A549 (cell line): ENCODE measurements at regions not wholly inside any gene's neighbourhood (a gene's known extent, or its start where the extent isn't known, plus 50 kb on each side); places are given as distances from the start of the nearest gene placed in this dataset.
"Not testable (repeated sequence)": the region's sequence is repeated elsewhere in the genome, so short reads cannot be mapped to it uniquely, and the experiment has no call there.

Experiments used
- ATAC-seq, 2 experiments: fragments of 200-7000 bp in 1 of 2; fragments of >200 bp in 1 of 2; cut with Nextera tagmentation in 1 of 2; cut with Tn5 transposase in 1 of 2; 3 replicates each; pipeline versions ENCODE4 v1.8.0 to v1.9.1; 2018 to 2020; ENCODE audit warnings: mild to moderate bottlenecking in 1 of 2, moderate library complexity in 1 of 2
- CTCF ChIA-PET: fragments of 300-600 bp; sonication (Branson Sonifier 250); formaldehyde crosslinking; extraction: SDS; loops from one replicate; lab custom pipeline; 2021; ENCODE audit warnings: antibody characterized with exemption, inconsistent platforms; lab: Yijun Ruan, JAX
- POLR2A ChIA-PET: fragments of 350-600 bp; formaldehyde crosslinking; extraction: SDS; loops from one replicate; lab custom pipeline; 2021; ENCODE audit warnings: antibody characterized with exemption, inconsistent platforms; lab: Yijun Ruan, JAX
- DNase-seq, 2 experiments: peaks; one replicate each; pipeline versions ENCODE4 v3.0.0 to v3.0.0-alpha.2; 2011 to 2016; ENCODE audit warnings: low read depth in 1 of 2, low spot score in 1 of 2
- FAIRE-seq: peaks from 2 replicates; lab custom pipeline; 2011; peaks lifted over from hg19 to GRCh38; lab: Jason Lieb, UNC
- H3K27ac ChIP-seq, 2 experiments: fragments of >200 bp; sonication (Bioruptor Twin); formaldehyde crosslinking; 3 replicates each; pipeline ENCODE4 v1.5.1; 2016 to 2017
- H3K4me1 ChIP-seq: fragments of >200 bp; sonication (Bioruptor Twin); formaldehyde crosslinking; 3 replicates; pipeline ENCODE4 v1.6.1; 2016
- H3K4me2 ChIP-seq: fragments of >200 bp; sonication (Bioruptor Twin); formaldehyde crosslinking; 3 replicates; pipeline ENCODE4 v1.6.1; 2016
- H3K4me3 ChIP-seq: fragments of >200 bp; sonication (Bioruptor Twin); formaldehyde crosslinking; 3 replicates; pipeline ENCODE4 v1.5.1; 2016
- H3K9me3 ChIP-seq: fragments of >200 bp; sonication (Bioruptor Twin); formaldehyde crosslinking; 3 replicates; pipeline ENCODE4 v1.6.1; 2016
- CBX2 ChIP-seq: fragments of 200-600 bp; sonication (generic); IDR thresholded peaks from 2 replicates; pipeline ENCODE4 v1.6.1; 2016; ENCODE audit warnings: low read depth, mild to moderate bottlenecking, borderline replicate concordance
- CEBPB ChIP-seq, 2 experiments: fragments of >200 bp in 1 of 2; sonication (Bioruptor Twin) in 1 of 2; formaldehyde crosslinking in 1 of 2; IDR thresholded peaks; 2 replicates each; pipeline ENCODE4 v1.6.1; 2012 to 2016
- CHD2 ChIP-seq: fragments of 150-350 bp; IDR thresholded peaks from 2 replicates; pipeline ENCODE4 v1.6.1; 2014; ENCODE audit warnings: low read length; ENCODE audit not compliant: partially characterized antibody
- EP300 ChIP-seq, 2 experiments: fragments of >200 bp; sonication (Bioruptor Twin); formaldehyde crosslinking; IDR thresholded peaks; 2 replicates in 1 of 2; 3 replicates in 1 of 2; pipeline ENCODE4 v1.6.1; 2016 to 2017
- ESRRA ChIP-seq: fragments of 150-350 bp; IDR thresholded peaks from 2 replicates; pipeline ENCODE4 v1.6.1; 2014; ENCODE audit warnings: mild to moderate bottlenecking, low read length, borderline replicate concordance
- FOSB ChIP-seq: fragments of 250-450 bp; sonication (Bioruptor Pico); IDR thresholded peaks from 2 replicates; pipeline ENCODE4 v1.5.0; 2020; ENCODE audit warnings: mild to moderate bottlenecking, moderate library complexity
- FOSL2 ChIP-seq, 2 experiments: fragments of 450-650 bp in 1 of 2; fragments of >200 bp in 1 of 2; sonication (Bioruptor Twin) in 1 of 2; formaldehyde crosslinking; IDR thresholded peaks; 2 replicates each; pipeline versions ENCODE4 v1.5.0 to v1.6.1; 2016 to 2020; ENCODE audit warnings: mild to moderate bottlenecking in 1 of 2, moderate library complexity in 1 of 2
- GATA3 ChIP-seq: IDR thresholded peaks from 2 replicates; pipeline ENCODE4 v1.6.1; 2012; ENCODE audit warnings: borderline replicate concordance
- HDAC2 ChIP-seq: fragments of 200-600 bp; sonication (generic); IDR thresholded peaks from 2 replicates; pipeline ENCODE4 v1.6.1; 2016
- HEYL ChIP-seq: fragments of 250-450 bp; sonication (Bioruptor Pico); IDR thresholded peaks from 2 replicates; pipeline ENCODE4 v1.8.0; 2021; ENCODE audit warnings: mild to moderate bottlenecking, moderate library complexity
- HOXA7 ChIP-seq: fragments of 250-450 bp; sonication (Bioruptor Pico); IDR thresholded peaks from 2 replicates; pipeline ENCODE4 v1.5.0; 2020; ENCODE audit warnings: mild to moderate bottlenecking, moderate library complexity
- HOXB13 ChIP-seq: fragments of 250-450 bp; sonication (Bioruptor Pico); IDR thresholded peaks from 2 replicates; pipeline ENCODE4 v1.5.0; 2020; ENCODE audit warnings: low read depth, mild to moderate bottlenecking, moderate library complexity
- KDM1A ChIP-seq: fragments of 200-600 bp; sonication (generic); IDR thresholded peaks from 2 replicates; pipeline ENCODE4 v1.6.1; 2016; ENCODE audit warnings: low read depth, mild to moderate bottlenecking
- MYC ChIP-seq: IDR thresholded peaks from 2 replicates; pipeline ENCODE4 v1.6.1; 2012; ENCODE audit warnings: mild to moderate bottlenecking, inconsistent platforms, low read length, improper control_type of control experiment, borderline replicate concordance
- NPAS2 ChIP-seq: fragments of 250-450 bp; sonication (Bioruptor Pico); IDR thresholded peaks from 2 replicates; pipeline ENCODE4 v1.8.0; 2022; ENCODE audit warnings: mild to moderate bottlenecking, moderate library complexity, borderline replicate concordance
- POLR2AphosphoS2 ChIP-seq: conservative IDR thresholded peaks from 2 replicates; pipeline ENCODE4 v1.6.1; 2012; ENCODE audit warnings: low read length, improper control_type of control experiment, inconsistent platforms
- RARB ChIP-seq: fragments of 250-450 bp; sonication (Bioruptor Pico); IDR thresholded peaks from 2 replicates; pipeline ENCODE4 v1.8.0; 2021; ENCODE audit warnings: mild to moderate bottlenecking, moderate library complexity
- RCOR1 ChIP-seq: fragments of 150-350 bp; IDR thresholded peaks from 2 replicates; pipeline ENCODE4 v1.6.1; 2014; ENCODE audit warnings: antibody characterized with exemption, low read length, low read depth
- RFX5 ChIP-seq: fragments of 450-650 bp; IDR thresholded peaks from 2 replicates; pipeline ENCODE4 v1.7.1; 2014; ENCODE audit warnings: antibody characterized with exemption, mild to moderate bottlenecking, moderate library complexity
- RNF2 ChIP-seq: fragments of 200-600 bp; sonication (generic); IDR thresholded peaks from 2 replicates; pipeline ENCODE4 v1.6.1; 2016; ENCODE audit warnings: low read depth, mild to moderate bottlenecking, antibody characterized with exemption, moderate library complexity, borderline replicate concordance
- TFCP2L1 ChIP-seq: fragments of 250-450 bp; sonication (Bioruptor Pico); IDR thresholded peaks from 2 replicates; pipeline ENCODE4 v1.5.0; 2021; ENCODE audit warnings: mild to moderate bottlenecking
- ZFP36 ChIP-seq: fragments of 450-650 bp; IDR thresholded peaks from 2 replicates; pipeline ENCODE4 v1.6.1; 2014; ENCODE audit warnings: borderline replicate concordance; ENCODE audit not compliant: partially characterized antibody
- ZNF302 ChIP-seq: fragments of 250-450 bp; sonication (Bioruptor Pico); IDR thresholded peaks from 2 replicates; pipeline ENCODE4 v1.9.0; 2021; ENCODE audit warnings: inconsistent platforms, mild to moderate bottlenecking, moderate library complexity
- ZSCAN20 ChIP-seq: fragments of 250-450 bp; sonication (Bioruptor Pico); IDR thresholded peaks from 2 replicates; pipeline ENCODE4 v1.8.0; 2022; ENCODE audit warnings: mild to moderate bottlenecking, moderate library complexity
- WGBS: methylation state at CpG from one replicate; pipeline ENCODE4 v1.1.6; 2017; ENCODE audit errors: missing lambda C conversion rate; 5-methylcytosine and 5-hydroxymethylcytosine counted together
- TF ChIP-seq, protein P1 (sequence below): fragments of 250-450 bp; sonication (Bioruptor Pico); IDR thresholded peaks from 2 replicates; pipeline ENCODE4 v1.5.0; 2021; ENCODE audit warnings: mild to moderate bottlenecking, moderate library complexity, borderline replicate concordance
- TF ChIP-seq, protein P2 (sequence below): fragments of 200-600 bp; sonication (generic); IDR thresholded peaks from 2 replicates; pipeline ENCODE4 v1.6.1; 2016; ENCODE audit warnings: antibody characterized with exemption, mild to moderate bottlenecking, moderate library complexity
- TF ChIP-seq, protein P3 (sequence below): IDR thresholded peaks from 2 replicates; pipeline ENCODE4 v1.6.1; 2012

DNA sequence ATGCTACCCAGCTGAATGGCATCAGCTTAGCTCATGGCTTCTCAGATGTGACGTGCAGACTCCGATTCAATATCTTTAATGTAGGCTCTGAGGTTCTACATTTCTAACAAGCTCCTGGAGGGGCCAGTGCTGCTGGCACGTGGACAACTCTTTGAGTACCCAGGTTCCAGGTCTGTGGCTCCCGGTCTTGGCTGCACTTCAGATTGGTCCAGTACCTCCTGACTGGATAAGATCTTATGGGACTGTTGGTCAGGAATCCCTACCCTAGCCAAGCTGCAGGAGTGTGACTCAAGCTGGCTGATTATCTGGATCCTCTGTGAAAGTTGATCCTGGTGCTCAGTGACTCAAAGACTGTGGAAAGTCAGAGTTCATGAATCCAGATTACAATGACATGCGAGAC is 222.1 kb downstream of the ANKRD30B start:
- DNase-seq (no peak), ATAC-seq (no peak), FAIRE-seq (no peak)
- Histone ChIP-seq H3K9me3 (no peaks in the 10 kb centered on the region), H3K4me1 (no peaks in the 10 kb centered on the region), H3K27ac (no peak overlapping the region), H3K4me3 (no peak overlapping the region), H3K4me2 (no peak overlapping the region)
- TF ChIP-seq RNF2, result no peak
- no peak for TF ChIP-seq ZNF302 (CRISPR knock-in tag)
- no peak for TF ChIP-seq ZSCAN20
- TF ChIP-seq CEBPB (IDR thresholded peaks at IDR 0.05), result no peak
- TF ChIP-seq CBX2, result no peak
- no peak for TF ChIP-seq RCOR1
- TF ChIP-seq RFX5, result no peak
- TF ChIP-seq ZFP36, result no peak
- no peak for TF ChIP-seq TFCP2L1 (CRISPR knock-in tag)
- no peak for TF ChIP-seq GATA3
- TF ChIP-seq, protein P1, sequence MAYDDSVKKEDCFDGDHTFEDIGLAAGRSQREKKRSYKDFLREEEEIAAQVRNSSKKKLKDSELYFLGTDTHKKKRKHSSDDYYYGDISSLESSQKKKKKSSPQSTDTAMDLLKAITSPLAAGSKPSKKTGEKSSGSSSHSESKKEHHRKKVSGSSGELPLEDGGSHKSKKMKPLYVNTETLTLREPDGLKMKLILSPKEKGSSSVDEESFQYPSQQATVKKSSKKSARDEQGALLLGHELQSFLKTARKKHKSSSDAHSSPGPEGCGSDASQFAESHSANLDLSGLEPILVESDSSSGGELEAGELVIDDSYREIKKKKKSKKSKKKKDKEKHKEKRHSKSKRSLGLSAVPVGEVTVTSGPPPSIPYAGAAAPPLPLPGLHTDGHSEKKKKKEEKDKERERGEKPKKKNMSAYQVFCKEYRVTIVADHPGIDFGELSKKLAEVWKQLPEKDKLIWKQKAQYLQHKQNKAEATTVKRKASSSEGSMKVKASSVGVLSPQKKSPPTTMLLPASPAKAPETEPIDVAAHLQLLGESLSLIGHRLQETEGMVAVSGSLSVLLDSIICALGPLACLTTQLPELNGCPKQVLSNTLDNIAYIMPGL (CRISPR knock-in tag), result no peak
- TF ChIP-seq MYC, result no peak
- TF ChIP-seq KDM1A, result no peak
- POLR2A ChIA-PET, result no interaction called here
- CTCF ChIA-PET, result no interaction called here
- 11% methylated on average over 3 of the region's 5 CpGs for WGBS

DNA sequence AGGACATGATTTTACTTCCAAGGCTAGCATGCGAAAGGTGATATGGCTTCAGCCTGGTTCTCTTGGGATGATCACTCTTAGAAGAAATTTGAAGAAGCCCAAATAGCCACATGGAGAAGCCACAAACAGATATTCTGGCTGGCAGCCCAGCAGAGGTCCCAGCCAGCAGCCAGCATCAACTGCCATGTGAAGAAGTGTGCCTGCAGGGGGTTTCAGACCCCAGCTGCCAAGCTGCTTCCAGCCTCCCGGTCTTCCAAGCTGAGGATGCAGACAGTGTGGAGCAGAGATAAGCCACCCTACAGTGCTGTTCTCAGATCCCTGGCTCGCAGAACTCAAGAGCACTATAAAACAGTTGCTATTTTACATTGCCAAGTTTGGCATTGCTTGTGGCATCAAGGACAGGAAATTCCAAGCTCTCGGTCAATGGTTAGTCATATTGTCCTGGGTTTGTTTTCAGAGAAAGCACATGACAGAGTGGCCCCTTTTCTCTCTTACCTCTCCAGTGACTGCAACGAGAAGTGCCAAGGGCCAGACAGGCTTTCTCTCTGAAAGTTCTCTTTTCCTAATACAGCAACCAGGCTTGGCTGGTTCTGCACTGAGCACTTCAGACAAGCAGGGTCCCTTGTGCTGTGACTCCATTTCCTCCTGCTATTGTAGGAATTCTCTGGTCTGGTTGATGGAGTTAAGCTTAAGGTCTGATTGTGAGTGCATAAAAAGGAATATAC is 223.7 kb downstream of the ANKRD30B start:
- CTCF ChIA-PET, result no interaction called here
- H3K4me1 ChIP-seq, result no peaks in the 10 kb centered on the region
- H3K4me3 ChIP-seq, result no peak overlapping the region
- no peak for FAIRE-seq
- H3K9me3 ChIP-seq, result no peaks in the 10 kb centered on the region
- TF ChIP-seq RARB (CRISPR knock-in tag) (no peak), GATA3 (no peak), FOSL2 (IDR thresholded peaks at IDR 0.05) (no peak), FOSL2 (CRISPR knock-in tag; IDR thresholded peaks at IDR 0.05) (no peak), ESRRA (no peak), HDAC2 (no peak)
- no peak overlapping the region for H3K4me2 ChIP-seq
- 26% methylated on average over 4 of the region's 5 CpGs for WGBS
- POLR2A ChIA-PET, result no interaction called here
- DNase-seq, result no peak
- H3K27ac ChIP-seq, result no peak overlapping the region
- no peak for ATAC-seq

DNA sequence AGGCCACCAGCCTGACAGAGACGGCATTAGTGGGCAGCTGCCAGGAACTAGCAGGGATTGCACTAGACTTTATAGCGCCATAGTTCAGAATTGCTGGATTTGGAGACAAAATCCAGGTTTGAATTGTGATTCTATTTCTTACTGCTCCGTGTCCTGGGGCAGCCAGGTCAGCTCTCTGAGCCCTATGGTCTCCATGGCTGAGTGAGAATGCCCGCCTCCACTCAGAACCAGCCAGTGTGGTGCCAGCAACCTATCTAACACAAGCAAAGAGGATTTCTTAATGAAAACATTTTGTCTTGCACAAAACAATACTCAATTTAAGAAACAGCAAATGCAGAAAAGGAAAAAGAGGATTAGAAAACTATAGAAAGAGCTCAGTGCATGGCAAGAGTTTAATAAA is 225.4 kb downstream of the ANKRD30B start:
- H3K27ac ChIP-seq, H3K4me3 ChIP-seq, POLR2A ChIA-PET, H3K4me1 ChIP-seq, H3K9me3 ChIP-seq, ATAC-seq, H3K4me2 ChIP-seq, DNase-seq, FAIRE-seq: not testable (repeated sequence)
- 10% methylated on average over 4 of the region's 4 CpGs for WGBS
- CTCF ChIA-PET, result interaction anchor here (0.7 kb wide), 1 partner anchor 513 kb away, joined by 3 read pairs; no protein-coding TSS in a partner anchor

DNA sequence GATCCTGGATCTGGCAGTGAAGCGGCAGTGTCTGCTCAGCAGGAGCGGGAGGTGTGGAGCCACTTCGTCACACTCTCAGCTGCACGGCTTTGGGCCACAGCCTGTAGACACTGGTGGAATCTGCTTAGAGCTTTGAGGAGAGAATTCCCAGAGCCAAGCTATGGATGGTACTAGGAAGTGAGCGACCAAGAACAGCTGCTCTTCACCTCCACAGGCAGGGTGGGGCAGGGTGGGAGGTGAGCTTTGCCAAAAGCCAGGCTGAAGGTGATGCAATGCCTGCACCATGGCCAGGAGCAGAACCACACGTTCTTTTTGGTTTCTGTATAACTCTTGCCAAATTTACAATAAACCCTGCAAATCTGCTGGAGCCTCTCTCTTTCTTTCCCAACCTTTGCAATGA is 226.1 kb downstream of the ANKRD30B start:
- ChIA-PET POLR2A (no interaction called here), CTCF (no interaction called here)
- Histone ChIP-seq H3K9me3 (no peaks in the 10 kb centered on the region), H3K4me2 (no peak overlapping the region), H3K27ac (no peak overlapping the region), H3K4me3 (no peak overlapping the region), H3K4me1 (no peaks in the 10 kb centered on the region)
- WGBS, result 41% methylated on average over 6 of the region's 6 CpGs
- no peak for FAIRE-seq
- DNase-seq, result no peak
- no peak for ATAC-seq
- TF ChIP-seq EP300 (IDR thresholded peaks at IDR 0.05) (no peak), HOXA7 (CRISPR knock-in tag) (no peak), CHD2 (no peak), NPAS2 (CRISPR knock-in tag) (no peak), ZFP36 (no peak), FOSB (CRISPR knock-in tag) (no peak), HOXB13 (CRISPR knock-in tag) (no peak), POLR2AphosphoS2 (no peak), HEYL (CRISPR knock-in tag) (no peak)
- TF ChIP-seq, protein P2, sequence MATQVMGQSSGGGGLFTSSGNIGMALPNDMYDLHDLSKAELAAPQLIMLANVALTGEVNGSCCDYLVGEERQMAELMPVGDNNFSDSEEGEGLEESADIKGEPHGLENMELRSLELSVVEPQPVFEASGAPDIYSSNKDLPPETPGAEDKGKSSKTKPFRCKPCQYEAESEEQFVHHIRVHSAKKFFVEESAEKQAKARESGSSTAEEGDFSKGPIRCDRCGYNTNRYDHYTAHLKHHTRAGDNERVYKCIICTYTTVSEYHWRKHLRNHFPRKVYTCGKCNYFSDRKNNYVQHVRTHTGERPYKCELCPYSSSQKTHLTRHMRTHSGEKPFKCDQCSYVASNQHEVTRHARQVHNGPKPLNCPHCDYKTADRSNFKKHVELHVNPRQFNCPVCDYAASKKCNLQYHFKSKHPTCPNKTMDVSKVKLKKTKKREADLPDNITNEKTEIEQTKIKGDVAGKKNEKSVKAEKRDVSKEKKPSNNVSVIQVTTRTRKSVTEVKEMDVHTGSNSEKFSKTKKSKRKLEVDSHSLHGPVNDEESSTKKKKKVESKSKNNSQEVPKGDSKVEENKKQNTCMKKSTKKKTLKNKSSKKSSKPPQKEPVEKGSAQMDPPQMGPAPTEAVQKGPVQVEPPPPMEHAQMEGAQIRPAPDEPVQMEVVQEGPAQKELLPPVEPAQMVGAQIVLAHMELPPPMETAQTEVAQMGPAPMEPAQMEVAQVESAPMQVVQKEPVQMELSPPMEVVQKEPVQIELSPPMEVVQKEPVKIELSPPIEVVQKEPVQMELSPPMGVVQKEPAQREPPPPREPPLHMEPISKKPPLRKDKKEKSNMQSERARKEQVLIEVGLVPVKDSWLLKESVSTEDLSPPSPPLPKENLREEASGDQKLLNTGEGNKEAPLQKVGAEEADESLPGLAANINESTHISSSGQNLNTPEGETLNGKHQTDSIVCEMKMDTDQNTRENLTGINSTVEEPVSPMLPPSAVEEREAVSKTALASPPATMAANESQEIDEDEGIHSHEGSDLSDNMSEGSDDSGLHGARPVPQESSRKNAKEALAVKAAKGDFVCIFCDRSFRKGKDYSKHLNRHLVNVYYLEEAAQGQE, result no peak
- TF ChIP-seq, protein P3, sequence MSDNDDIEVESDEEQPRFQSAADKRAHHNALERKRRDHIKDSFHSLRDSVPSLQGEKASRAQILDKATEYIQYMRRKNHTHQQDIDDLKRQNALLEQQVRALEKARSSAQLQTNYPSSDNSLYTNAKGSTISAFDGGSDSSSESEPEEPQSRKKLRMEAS, result no peak
